ENCODE measurements at regions not wholly inside any gene's neighbourhood (a gene's known extent, or its start where the extent isn't known, plus 50 kb on each side); places are given as distances from the start of the nearest gene placed in this dataset.

DNA sequence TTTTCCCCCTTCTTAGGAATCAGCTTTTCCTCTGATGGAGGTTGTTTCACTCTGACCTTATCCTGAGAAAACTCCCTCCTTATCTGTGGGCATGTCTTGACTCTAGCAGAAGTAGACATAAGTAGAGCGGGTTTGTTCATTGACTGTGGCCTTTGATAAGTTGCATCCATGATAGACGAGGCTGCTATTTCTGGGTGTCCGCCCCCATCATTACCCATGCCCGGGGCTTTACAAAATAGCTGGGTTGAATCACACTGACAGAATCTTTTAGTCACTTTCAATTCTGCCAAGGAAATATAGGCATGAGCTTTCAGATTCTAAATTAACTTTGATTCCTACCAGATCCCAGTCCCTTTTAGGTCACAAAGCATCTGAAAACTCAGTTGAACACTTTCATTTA, 223.8 kb downstream of the SEC61B start:
- no peak for DNase-seq (ENCODE audit: low read depth)
- TF ChIP-seq, protein P1, sequence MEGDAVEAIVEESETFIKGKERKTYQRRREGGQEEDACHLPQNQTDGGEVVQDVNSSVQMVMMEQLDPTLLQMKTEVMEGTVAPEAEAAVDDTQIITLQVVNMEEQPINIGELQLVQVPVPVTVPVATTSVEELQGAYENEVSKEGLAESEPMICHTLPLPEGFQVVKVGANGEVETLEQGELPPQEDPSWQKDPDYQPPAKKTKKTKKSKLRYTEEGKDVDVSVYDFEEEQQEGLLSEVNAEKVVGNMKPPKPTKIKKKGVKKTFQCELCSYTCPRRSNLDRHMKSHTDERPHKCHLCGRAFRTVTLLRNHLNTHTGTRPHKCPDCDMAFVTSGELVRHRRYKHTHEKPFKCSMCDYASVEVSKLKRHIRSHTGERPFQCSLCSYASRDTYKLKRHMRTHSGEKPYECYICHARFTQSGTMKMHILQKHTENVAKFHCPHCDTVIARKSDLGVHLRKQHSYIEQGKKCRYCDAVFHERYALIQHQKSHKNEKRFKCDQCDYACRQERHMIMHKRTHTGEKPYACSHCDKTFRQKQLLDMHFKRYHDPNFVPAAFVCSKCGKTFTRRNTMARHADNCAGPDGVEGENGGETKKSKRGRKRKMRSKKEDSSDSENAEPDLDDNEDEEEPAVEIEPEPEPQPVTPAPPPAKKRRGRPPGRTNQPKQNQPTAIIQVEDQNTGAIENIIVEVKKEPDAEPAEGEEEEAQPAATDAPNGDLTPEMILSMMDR (conservative IDR thresholded peaks at IDR 0.05; ENCODE audit: low read depth, low read length): no peak
- no peak overlapping the region for H3K4me3 ChIP-seq (ENCODE audit: low read length)

DNA sequence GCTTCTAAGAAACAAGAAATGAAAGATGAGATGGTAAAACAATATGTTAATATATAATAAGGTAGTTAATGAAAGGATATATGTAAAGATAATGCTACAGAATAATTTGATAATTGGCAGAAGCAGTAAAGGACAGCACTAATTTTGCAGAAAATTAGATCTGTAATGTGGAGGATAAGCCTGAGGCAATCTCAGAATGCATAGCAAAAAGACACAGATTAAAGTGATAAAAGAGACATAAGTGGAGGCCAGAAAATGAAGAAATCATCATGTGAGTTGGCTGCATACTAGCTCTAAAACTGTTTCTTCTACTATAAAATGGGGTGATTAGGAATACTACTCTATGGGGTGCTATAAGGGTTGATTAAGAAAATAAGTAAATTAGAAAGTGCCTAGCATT, 225.9 kb downstream of the SEC61B start:
- no peak for DNase-seq (ENCODE audit: low read depth)
- TF ChIP-seq, protein P1 (conservative IDR thresholded peaks at IDR 0.05; ENCODE audit: low read depth, low read length): no peak

DNA sequence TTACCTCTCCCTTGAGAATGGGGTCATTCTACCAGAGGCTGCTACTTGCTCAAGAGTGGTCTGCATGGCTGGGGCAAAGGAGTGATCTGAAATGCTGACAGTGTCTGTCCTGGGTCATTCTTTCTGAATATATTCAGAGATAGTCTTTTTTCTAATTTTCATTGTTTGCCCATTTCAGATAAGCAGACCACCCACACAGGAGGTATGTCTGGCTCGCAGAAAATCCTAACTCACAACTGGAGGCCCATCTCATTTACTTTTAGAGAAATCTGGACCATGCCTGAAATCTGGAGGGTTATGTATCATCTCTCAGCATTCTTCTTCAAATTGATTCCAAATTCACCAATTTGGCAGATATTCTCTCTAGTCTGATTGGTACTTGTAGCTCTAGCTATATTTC, 227.6 kb downstream of the SEC61B start:
- no peak for DNase-seq (ENCODE audit: low read depth)
- no peak overlapping the region for H3K4me3 ChIP-seq (ENCODE audit: low read length)
- TF ChIP-seq, protein P1 (conservative IDR thresholded peaks at IDR 0.05; ENCODE audit: low read depth, low read length): no peak

More for the DNA sequence above, 225.9 kb downstream of the SEC61B start:
- H3K4me3 ChIP-seq (ENCODE audit: low read length): no peak overlapping the region

DNA sequence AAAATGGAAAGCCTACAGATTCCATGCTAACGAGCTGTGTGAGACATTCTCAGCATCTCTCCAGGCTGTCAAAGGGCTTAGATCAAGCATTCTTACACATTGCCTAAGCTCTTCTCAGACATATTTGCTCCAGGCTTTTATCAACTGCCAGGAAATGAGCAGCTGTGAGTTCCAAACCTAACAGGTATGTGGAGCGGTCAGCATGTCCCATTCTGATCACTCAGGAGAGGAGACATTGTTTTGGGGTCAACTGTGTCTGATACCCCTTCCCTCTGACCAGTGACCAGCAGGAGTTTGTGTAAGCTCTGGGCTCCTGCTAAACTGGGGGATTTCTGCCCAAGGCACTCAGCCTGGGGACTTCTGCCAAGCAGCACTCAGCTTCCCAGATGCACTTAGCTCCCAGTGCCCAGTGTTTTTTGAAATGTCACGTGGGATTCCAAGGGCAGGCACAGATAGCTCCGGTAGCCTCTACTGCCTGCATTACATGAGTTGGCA, 229.1 kb downstream of the SEC61B start:
- TF ChIP-seq, protein P1 (conservative IDR thresholded peaks at IDR 0.05; ENCODE audit: low read depth, low read length): no peak
- DNase-seq (ENCODE audit: low read depth): peak; percentile 60
- no peak overlapping the region for H3K4me3 ChIP-seq (ENCODE audit: low read length)

DNA sequence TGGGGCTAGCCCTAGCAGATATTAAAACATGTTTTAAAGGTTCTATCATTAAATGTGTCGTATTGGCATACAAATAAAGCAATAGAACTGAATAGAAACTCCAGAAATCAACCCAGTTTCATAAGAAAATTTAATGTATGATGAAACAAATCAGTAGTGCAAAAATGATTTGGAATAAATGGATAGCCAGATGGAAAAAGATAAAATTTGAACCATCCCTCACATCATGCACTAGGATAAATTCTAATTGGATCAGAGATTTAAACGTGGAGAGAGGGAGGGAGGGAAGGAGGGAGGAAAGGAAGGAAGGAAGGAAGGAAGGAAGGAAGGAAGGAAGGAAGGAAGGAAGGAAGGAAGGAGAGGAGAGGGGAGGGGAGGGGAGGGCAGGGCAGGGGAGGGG, 235.3 kb downstream of the SEC61B start:
- no peak for DNase-seq (ENCODE audit: low read depth)
- TF ChIP-seq, protein P1 (conservative IDR thresholded peaks at IDR 0.05; ENCODE audit: low read depth, low read length): no peak

DNA sequence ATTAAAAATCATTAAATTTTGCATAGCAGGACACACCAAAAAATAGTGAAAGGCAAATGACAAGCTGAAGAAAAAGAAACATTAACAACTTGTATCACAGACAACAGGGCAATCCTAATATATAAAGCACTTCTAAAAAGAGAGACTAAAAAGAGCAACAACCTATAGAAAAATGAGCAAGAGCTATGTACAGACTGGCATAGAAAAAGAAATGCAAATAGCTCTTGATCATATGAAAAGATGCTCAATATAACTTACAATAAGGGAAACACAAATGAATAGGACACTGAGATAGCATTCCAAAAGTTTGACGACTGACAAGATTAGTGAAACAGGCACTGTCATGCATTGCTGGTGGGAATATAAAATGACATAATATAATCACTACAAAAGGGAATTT, 235.9 kb downstream of the SEC61B start:
- TF ChIP-seq, protein P1 (conservative IDR thresholded peaks at IDR 0.05; ENCODE audit: low read depth, low read length): no peak
- no peak for DNase-seq (ENCODE audit: low read depth)
- H3K4me3 ChIP-seq (ENCODE audit: low read length): no peak overlapping the region

More for the DNA sequence above, 235.3 kb downstream of the SEC61B start:
- no peak overlapping the region for H3K4me3 ChIP-seq (ENCODE audit: low read length)

DNA sequence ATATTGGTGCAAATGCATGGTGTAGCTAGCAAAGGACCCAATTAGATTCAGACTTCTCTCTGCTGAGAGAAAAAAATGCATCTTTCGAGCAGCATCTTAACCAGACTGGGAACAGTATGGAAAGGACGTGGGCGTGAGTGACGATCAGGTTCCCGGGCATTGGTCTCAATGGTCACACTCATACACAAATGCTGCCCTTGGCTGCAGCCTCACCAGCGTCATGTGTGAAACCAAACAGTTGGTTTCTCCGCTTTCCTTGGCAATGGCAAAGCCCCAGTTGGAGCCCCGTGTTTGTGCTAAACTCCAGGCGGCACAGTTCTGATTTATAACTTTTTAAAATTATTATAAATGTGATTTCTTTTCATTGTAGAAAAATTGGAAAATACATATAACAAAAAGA, 237.8 kb downstream of the SEC61B start:
- TF ChIP-seq, protein P1 (conservative IDR thresholded peaks at IDR 0.05; ENCODE audit: low read depth, low read length): no peak
- H3K4me3 ChIP-seq (ENCODE audit: low read length): no peak overlapping the region

More for the DNA sequence above, 237.8 kb downstream of the SEC61B start:
- no peak for DNase-seq (ENCODE audit: low read depth)
